CD4-positive, alpha-beta T cell (primary cell): ENCODE measurements at regions not wholly inside any gene's neighbourhood (a gene's known extent, or its start where the extent isn't known, plus 50 kb on each side); places are given as distances from the start of the nearest gene placed in this dataset.

Source experiments
- ATAC-seq: fragments of 200-7000 bp; cut with Tn5 transposase; one replicate; pipeline ENCODE4 v1.10.0; 2022; ENCODE audit warnings: mild to moderate bottlenecking; ENCODE audit not compliant: poor library complexity
- CTCF ChIA-PET: fragments of 350-600 bp; sonication (Branson Sonifier 250); formaldehyde crosslinking; loops from one replicate; lab custom pipeline; 2021; ENCODE audit warnings: antibody characterized with exemption, inconsistent platforms; lab: Charles Lee
- POLR2A ChIA-PET: fragments of 350-600 bp; sonication (Branson Sonifier 250); formaldehyde crosslinking; loops from one replicate; lab custom pipeline; 2021; ENCODE audit warnings: antibody characterized with exemption, inconsistent platforms; lab: Charles Lee
- DNase-seq, 14 experiments: peaks; one replicate each; pipeline ENCODE4 v3.0.0-alpha.2; 2013 to 2020; ENCODE audit warnings: mixed read lengths in 2 of 14
- H3K27ac ChIP-seq, 2 donors: one replicate each; pipeline versions ENCODE4 v1.5.1 to v1.7.0; 2013; ENCODE audit warnings: low read length in 2 of 2, low read depth in 1 of 2, mild to moderate bottlenecking in 1 of 2
- H3K27me3 ChIP-seq, 2 experiments: 1 replicate in 1 of 2; 2 replicates in 1 of 2; pipeline versions ENCODE4 v1.6.1 to v1.7.0; 2013; ENCODE audit warnings: low read length in 2 of 2, control low read depth in 1 of 2, mild to moderate bottlenecking in 1 of 2, moderate library complexity in 1 of 2; ENCODE audit not compliant: insufficient read depth in 2 of 2, control insufficient read depth in 1 of 2
- H3K36me3 ChIP-seq: one replicate; pipeline ENCODE4 v1.6.1; 2013; ENCODE audit warnings: low read length, control low read depth; ENCODE audit not compliant: insufficient read depth
- H3K4me1 ChIP-seq: one replicate; pipeline ENCODE4 v1.6.1; 2013; ENCODE audit warnings: low read length, control low read depth; ENCODE audit not compliant: insufficient read depth
- H3K4me3 ChIP-seq: one replicate; pipeline ENCODE4 v1.5.1; 2013; ENCODE audit warnings: mild to moderate bottlenecking, low read length, moderate library complexity
- H3K9me3 ChIP-seq, 2 experiments: 1 replicate in 1 of 2; 2 replicates in 1 of 2; pipeline versions ENCODE4 v1.6.1 to v1.7.0; 2013; ENCODE audit warnings: low read length in 2 of 2, mild to moderate bottlenecking in 2 of 2, control low read depth in 1 of 2, moderate library complexity in 1 of 2; ENCODE audit not compliant: control insufficient read depth in 1 of 2, insufficient read depth in 1 of 2
- H3K27ac Mint-ChIP-seq: one replicate; pipeline ENCODE4 v1.8.0; 2020; ENCODE audit warnings: mixed read lengths
- H3K27me3 Mint-ChIP-seq: one replicate; pipeline ENCODE4 v1.8.0; 2021; ENCODE audit warnings: mixed read lengths
- H3K36me3 Mint-ChIP-seq: one replicate; pipeline ENCODE4 v1.8.0; 2021; ENCODE audit warnings: low read depth, mixed read lengths
- H3K4me1 Mint-ChIP-seq: one replicate; pipeline ENCODE4 v1.8.0; 2021; ENCODE audit warnings: low read depth, mixed read lengths
- H3K4me3 Mint-ChIP-seq: one replicate; pipeline ENCODE4 v1.8.0; 2020; ENCODE audit warnings: mild to moderate bottlenecking, mixed read lengths
- H3K9me3 Mint-ChIP-seq: one replicate; pipeline ENCODE4 v1.8.0; 2020; ENCODE audit warnings: mixed read lengths
- intact Hi-C, 2 experiments: fragments of 100-400 bp; cut with DNase I in 1 of 2; cut with micrococcal nuclease in 1 of 2; formaldehyde crosslinking; loops; one replicate each; pipeline versions ENCODE4 v1.15.1 to v1.9.0; 2023 to 2025; cut with DNase I, micrococcal nuclease
- TF ChIP-seq, protein P1 (sequence below): fragments of 200-600 bp; IDR thresholded peaks from one replicate; pipeline ENCODE4 v1.8.0; 2022; ENCODE audit warnings: antibody characterized with exemption, mild to moderate bottlenecking

DNA sequence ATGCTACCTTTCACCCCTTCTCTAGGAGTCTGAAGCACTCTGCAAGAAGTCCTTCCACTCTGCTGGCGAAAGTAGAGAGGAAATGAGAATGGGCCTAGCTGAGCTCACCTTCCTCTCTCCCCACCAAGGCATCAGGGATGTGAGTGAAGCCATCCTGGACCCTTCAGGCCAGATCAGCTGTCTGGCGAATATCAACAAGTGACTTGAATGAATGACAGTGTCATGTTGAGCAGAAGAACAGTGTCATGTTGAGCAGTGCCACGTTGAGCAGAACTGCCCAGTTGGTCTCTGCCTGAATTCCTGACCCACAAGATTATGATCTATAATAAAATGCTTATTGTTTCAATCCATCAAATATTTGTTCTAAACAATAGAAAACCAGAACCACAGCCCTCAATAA lies 166.2 kb upstream of the RFC3 start:
- ATAC-seq = no peak

DNA sequence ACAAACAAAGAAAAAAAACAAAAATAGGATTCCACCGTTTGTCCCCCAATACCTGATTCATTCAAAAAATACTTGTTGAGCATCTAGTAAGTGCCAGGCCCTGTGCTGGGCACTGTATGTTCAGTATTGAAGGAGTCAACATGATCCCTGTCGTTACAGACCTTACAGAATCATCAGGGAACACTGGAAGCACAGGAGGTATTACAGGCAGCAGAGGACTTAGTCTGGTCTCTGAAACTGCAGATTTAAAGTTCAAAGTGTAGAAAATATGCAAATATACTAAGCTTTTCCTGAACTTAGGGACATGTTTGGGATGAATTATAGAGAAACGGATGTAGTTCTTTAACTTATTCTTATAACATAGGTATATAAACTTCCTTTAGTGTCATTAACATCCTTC lies 160.7 kb upstream of the RFC3 start:
- H3K9me3 ChIP-seq = no peaks in the 10 kb centered on the region
- no peaks in the 10 kb centered on the region for H3K36me3 ChIP-seq
- H3K4me1 Mint-ChIP-seq = no peaks in the 10 kb centered on the region
- no peak overlapping the region for H3K27ac Mint-ChIP-seq
- TF ChIP-seq, protein P1, sequence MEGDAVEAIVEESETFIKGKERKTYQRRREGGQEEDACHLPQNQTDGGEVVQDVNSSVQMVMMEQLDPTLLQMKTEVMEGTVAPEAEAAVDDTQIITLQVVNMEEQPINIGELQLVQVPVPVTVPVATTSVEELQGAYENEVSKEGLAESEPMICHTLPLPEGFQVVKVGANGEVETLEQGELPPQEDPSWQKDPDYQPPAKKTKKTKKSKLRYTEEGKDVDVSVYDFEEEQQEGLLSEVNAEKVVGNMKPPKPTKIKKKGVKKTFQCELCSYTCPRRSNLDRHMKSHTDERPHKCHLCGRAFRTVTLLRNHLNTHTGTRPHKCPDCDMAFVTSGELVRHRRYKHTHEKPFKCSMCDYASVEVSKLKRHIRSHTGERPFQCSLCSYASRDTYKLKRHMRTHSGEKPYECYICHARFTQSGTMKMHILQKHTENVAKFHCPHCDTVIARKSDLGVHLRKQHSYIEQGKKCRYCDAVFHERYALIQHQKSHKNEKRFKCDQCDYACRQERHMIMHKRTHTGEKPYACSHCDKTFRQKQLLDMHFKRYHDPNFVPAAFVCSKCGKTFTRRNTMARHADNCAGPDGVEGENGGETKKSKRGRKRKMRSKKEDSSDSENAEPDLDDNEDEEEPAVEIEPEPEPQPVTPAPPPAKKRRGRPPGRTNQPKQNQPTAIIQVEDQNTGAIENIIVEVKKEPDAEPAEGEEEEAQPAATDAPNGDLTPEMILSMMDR = no peak
- H3K27ac ChIP-seq = no peak overlapping the region
- peaks cover 20% of the 10 kb centered on the region for H3K27me3 Mint-ChIP-seq
- H3K9me3 Mint-ChIP-seq = no peaks in the 10 kb centered on the region
- ATAC-seq = no peak
- intact Hi-C loops = no loop called here
- no peaks in the 10 kb centered on the region for H3K27me3 ChIP-seq
- H3K4me3 Mint-ChIP-seq = no peak overlapping the region
- CTCF ChIA-PET = no interaction called here
- H3K4me3 ChIP-seq = no peak overlapping the region
- no peaks in the 10 kb centered on the region for H3K4me1 ChIP-seq
- DNase-seq = no peak
- POLR2A ChIA-PET = no interaction called here
- H3K36me3 Mint-ChIP-seq = no peaks in the 10 kb centered on the region

More for the DNA sequence above, 166.2 kb upstream of the RFC3 start:
- intact Hi-C loops = no loop called here
- no peak overlapping the region for H3K4me3 ChIP-seq
- DNase-seq = no peak
- peaks cover 5% of the 10 kb centered on the region for H3K27me3 Mint-ChIP-seq
- H3K27ac Mint-ChIP-seq = no peak overlapping the region
- ChIA-PET CTCF (no interaction called here), POLR2A (no interaction called here)
- H3K4me3 Mint-ChIP-seq = no peak overlapping the region
- H3K36me3 ChIP-seq = no peaks in the 10 kb centered on the region
- TF ChIP-seq, protein P1 = no peak
- no peaks in the 10 kb centered on the region for H3K4me1 ChIP-seq
- no peaks in the 10 kb centered on the region for H3K9me3 ChIP-seq
- H3K27ac ChIP-seq = no peak overlapping the region
- H3K36me3 Mint-ChIP-seq = no peaks in the 10 kb centered on the region
- no peaks in the 10 kb centered on the region for H3K4me1 Mint-ChIP-seq
- H3K9me3 Mint-ChIP-seq = no peaks in the 10 kb centered on the region
- no peaks in the 10 kb centered on the region for H3K27me3 ChIP-seq

DNA sequence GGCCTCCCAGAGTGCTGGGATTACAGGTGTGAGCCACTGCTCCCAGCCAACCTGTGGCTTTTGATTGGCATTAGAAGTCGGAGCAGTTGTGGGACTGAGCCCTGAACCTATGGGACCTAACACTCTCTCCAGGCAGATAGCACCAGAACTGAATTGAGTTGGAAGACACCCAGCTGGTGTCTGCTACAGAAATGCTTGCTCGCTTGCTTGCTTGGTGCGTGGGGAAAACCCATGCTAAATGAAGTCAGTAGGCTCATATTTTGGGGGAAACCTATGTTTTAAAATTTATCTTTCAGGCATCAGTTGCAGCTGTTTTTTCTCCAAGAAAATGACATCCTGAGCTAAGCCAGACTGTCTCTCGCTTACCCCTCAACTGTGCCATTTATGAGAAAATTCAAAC lies 158.5 kb upstream of the RFC3 start:
- H3K27ac Mint-ChIP-seq = no peak overlapping the region
- H3K4me3 ChIP-seq = no peak overlapping the region
- CTCF ChIA-PET = no interaction called here
- TF ChIP-seq, protein P1 = no peak
- no peaks in the 10 kb centered on the region for H3K36me3 ChIP-seq
- ATAC-seq (no peak), DNase-seq (no peak)
- H3K9me3 ChIP-seq = no peaks in the 10 kb centered on the region
- no peak overlapping the region for H3K27ac ChIP-seq
- H3K4me1 ChIP-seq = no peaks in the 10 kb centered on the region
- H3K4me3 Mint-ChIP-seq = no peak overlapping the region
- H3K9me3 Mint-ChIP-seq = no peaks in the 10 kb centered on the region
- peaks cover 20% of the 10 kb centered on the region for H3K27me3 Mint-ChIP-seq
- intact Hi-C loops = no loop called here
- no peaks in the 10 kb centered on the region for H3K4me1 Mint-ChIP-seq
- POLR2A ChIA-PET = no interaction called here
- no peaks in the 10 kb centered on the region for H3K36me3 Mint-ChIP-seq
- H3K27me3 ChIP-seq = no peaks in the 10 kb centered on the region
